ENCODE measurements at regions not wholly inside any gene's neighbourhood (a gene's known extent, or its start where the extent isn't known, plus 50 kb on each side); places are given as distances from the start of the nearest gene placed in this dataset.

GRCh38 chr1:95753382-95754016, 519.5 kb downstream of the RWDD3 start:
- DNase-seq, result no peak
- H3K27ac ChIP-seq, result no peak overlapping the region
- intact Hi-C loops (cut with DNase I), result no loop called here
- H3K9me3 ChIP-seq, result no peaks in the 10 kb centered on the region
- no peak for TF ChIP-seq CTCF (IDR thresholded peaks at IDR 0.05)
- no peak for TF ChIP-seq POLR2A (IDR thresholded peaks at IDR 0.05)
- H3K27me3 ChIP-seq, result no peaks in the 10 kb centered on the region
- WGBS, 2 donors, result 85 to 100% methylated on average over 3 of the region's 12 CpGs
- no peaks in the 10 kb centered on the region for H3K4me1 ChIP-seq
- no peak overlapping the region for H3K4me3 ChIP-seq (replicated peaks in 1 of 3)
- no peaks in the 10 kb centered on the region for H3K36me3 ChIP-seq

GRCh38 chr1:95754412-95754811, 520.4 kb downstream of the RWDD3 start:
- WGBS, 2 donors, result 84 to 94% methylated on average over 5 to 6 of the region's 6 CpGs
- no peak for TF ChIP-seq CTCF (IDR thresholded peaks at IDR 0.05)
- TF ChIP-seq POLR2A (IDR thresholded peaks at IDR 0.05), result no peak
- intact Hi-C loops (cut with DNase I), result no loop called here
- H3K27me3 ChIP-seq, result no peaks in the 10 kb centered on the region
- DNase-seq, result no peak
- no peaks in the 10 kb centered on the region for H3K9me3 ChIP-seq
- H3K27ac ChIP-seq, result no peak overlapping the region
- H3K4me1 ChIP-seq, result no peaks in the 10 kb centered on the region
- H3K36me3 ChIP-seq, result no peaks in the 10 kb centered on the region
- no peak overlapping the region for H3K4me3 ChIP-seq (replicated peaks in 1 of 3)

GRCh38 chr1:95766036-95766435, 532.0 kb downstream of the RWDD3 start:
- Histone ChIP-seq H3K27ac (no peak overlapping the region), H3K27me3 (no peaks in the 10 kb centered on the region), H3K9me3 (no peaks in the 10 kb centered on the region), H3K4me1 (no peaks in the 10 kb centered on the region), H3K4me3 (replicated peaks in 1 of 3) (no peak overlapping the region), H3K36me3 (no peaks in the 10 kb centered on the region)
- TF ChIP-seq POLR2A (IDR thresholded peaks at IDR 0.05), result no peak
- no peak for TF ChIP-seq CTCF (IDR thresholded peaks at IDR 0.05)
- intact Hi-C loops (cut with DNase I), result no loop called here
- no peak for DNase-seq
- 66 to 79% methylated on average over 1 of the region's 1 CpG for WGBS, 2 donors

GRCh38 chr1:95770581-95770980, 536.6 kb downstream of the RWDD3 start:
- intact Hi-C loops (cut with DNase I), result no loop called here
- no peaks in the 10 kb centered on the region for H3K4me1 ChIP-seq
- no peaks in the 10 kb centered on the region for H3K36me3 ChIP-seq
- H3K27ac ChIP-seq, result no peak overlapping the region
- H3K4me3 ChIP-seq (replicated peaks in 1 of 3), result no peak overlapping the region
- H3K27me3 ChIP-seq, result no peaks in the 10 kb centered on the region
- no peak for DNase-seq
- WGBS, 2 donors, result 39 to 41% methylated on average over 2 of the region's 2 CpGs
- no peak for TF ChIP-seq CTCF (IDR thresholded peaks at IDR 0.05)
- TF ChIP-seq POLR2A (IDR thresholded peaks at IDR 0.05), result no peak
- no peaks in the 10 kb centered on the region for H3K9me3 ChIP-seq

GRCh38 chr1:95778217-95778616, 544.2 kb downstream of the RWDD3 start:
- WGBS, 2 donors, result 77 to 85% methylated on average over 2 of the region's 2 CpGs
- no peaks in the 10 kb centered on the region for H3K27me3 ChIP-seq
- H3K27ac ChIP-seq, result no peak overlapping the region
- no peak for DNase-seq
- no peak overlapping the region for H3K4me3 ChIP-seq (replicated peaks in 1 of 3)
- intact Hi-C loops (cut with DNase I), result no loop called here
- H3K9me3 ChIP-seq, result no peaks in the 10 kb centered on the region
- no peak for TF ChIP-seq CTCF (IDR thresholded peaks at IDR 0.05)
- no peak for TF ChIP-seq POLR2A (IDR thresholded peaks at IDR 0.05)
- no peaks in the 10 kb centered on the region for H3K4me1 ChIP-seq
- no peaks in the 10 kb centered on the region for H3K36me3 ChIP-seq

All from thyroid gland (tissue), 4 donors.